H1 (cell line): ENCODE measurements at regions not wholly inside any gene's neighbourhood (a gene's known extent, or its start where the extent isn't known, plus 50 kb on each side); places are given as distances from the start of the nearest gene placed in this dataset.

Source experiments
- CEBPB ChIP-seq: IDR thresholded peaks from 2 replicates; pipeline ENCODE4 v1.6.1; 2012; ENCODE audit warnings: low read depth, low read length
- CHD2 ChIP-seq: IDR thresholded peaks from 2 replicates; pipeline ENCODE4 v1.6.1; 2012; ENCODE audit warnings: low read length, improper control_type of control experiment
- FOSL1 ChIP-seq: IDR thresholded peaks from 2 replicates; pipeline ENCODE4 v1.6.1; 2011; ENCODE audit warnings: mild to moderate bottlenecking, low read depth, low read length, moderate library complexity; ENCODE audit not compliant: insufficient read depth
- POLR2A ChIP-seq, 2 experiments: IDR thresholded peaks; 1 replicate in 1 of 2; 2 replicates in 1 of 2; pipeline ENCODE4 v1.6.1; 2011; ENCODE audit warnings: low read depth in 2 of 2, low read length in 2 of 2, mild to moderate bottlenecking in 2 of 2; ENCODE audit errors: control extremely low read depth in 1 of 2
- POLR2AphosphoS5 ChIP-seq: IDR thresholded peaks from 2 replicates; pipeline ENCODE4 v1.6.1; 2011; ENCODE audit warnings: low read depth, low read length
- RBBP5 ChIP-seq: IDR thresholded peaks from 2 replicates; pipeline ENCODE4 v1.7.1; 2012; ENCODE audit warnings: low read depth, mild to moderate bottlenecking, inconsistent platforms, low read length, moderate library complexity, borderline replicate concordance
- RFX5 ChIP-seq: IDR thresholded peaks from 2 replicates; pipeline ENCODE4 v1.6.1; 2011; ENCODE audit warnings: low read depth, low read length, improper control_type of control experiment, borderline replicate concordance
- SIN3A ChIP-seq, 2 experiments: IDR thresholded peaks in 1 of 2; conservative IDR thresholded peaks in 1 of 2; 2 replicates each; pipeline ENCODE4 v1.6.1; 2011 to 2012; ENCODE audit warnings: low read length in 2 of 2, improper control_type of control experiment in 1 of 2, low read depth in 1 of 2, mild to moderate bottlenecking in 1 of 2
- TF ChIP-seq, protein P1 (sequence below): IDR thresholded peaks from 2 replicates; pipeline ENCODE4 v1.6.1; 2012; ENCODE audit warnings: low read length, inconsistent platforms
- TF ChIP-seq, protein P2 (sequence below), 3 experiments: IDR thresholded peaks; 1 replicate in 2 of 3; 2 replicates in 1 of 3; pipeline versions ENCODE4 v1.5.1 to v1.6.1; 2011; ENCODE audit warnings: low read length in 3 of 3, mild to moderate bottlenecking in 3 of 3, inconsistent platforms in 2 of 3, low read depth in 1 of 3, moderate library complexity in 1 of 3; ENCODE audit not compliant: insufficient read depth in 1 of 3; ENCODE audit errors: control extremely low read depth in 1 of 3

DNA sequence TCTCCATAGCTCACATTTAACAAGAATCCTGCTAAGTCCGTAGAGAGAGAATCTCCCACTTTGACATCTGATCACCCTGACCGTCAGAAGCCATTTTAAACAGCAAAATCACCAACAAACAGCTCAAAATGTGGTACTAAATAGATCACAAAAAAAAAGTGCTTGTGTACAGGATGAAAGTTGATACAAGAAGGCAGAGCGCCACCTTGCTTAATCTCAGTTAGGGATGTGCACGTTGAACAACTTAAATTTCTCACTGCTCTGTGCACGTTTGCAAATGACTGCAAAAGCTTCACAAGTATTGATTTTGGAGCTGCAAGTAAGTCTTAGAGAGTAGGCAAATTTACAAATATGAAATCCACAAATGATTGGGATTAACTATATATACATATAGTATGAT, 63.1 kb upstream of the NREP start:
- TF ChIP-seq RFX5 = no peak
- no peak for TF ChIP-seq RBBP5
- TF ChIP-seq POLR2AphosphoS5 = no peak
- no peak for TF ChIP-seq SIN3A (conservative IDR thresholded peaks at IDR 0.05 in 1 of 2, IDR thresholded peaks at IDR 0.05 in 1 of 2; ENCODE audit: low read depth in 1 of 2, low read length in 2 of 2)
- TF ChIP-seq, protein P1, sequence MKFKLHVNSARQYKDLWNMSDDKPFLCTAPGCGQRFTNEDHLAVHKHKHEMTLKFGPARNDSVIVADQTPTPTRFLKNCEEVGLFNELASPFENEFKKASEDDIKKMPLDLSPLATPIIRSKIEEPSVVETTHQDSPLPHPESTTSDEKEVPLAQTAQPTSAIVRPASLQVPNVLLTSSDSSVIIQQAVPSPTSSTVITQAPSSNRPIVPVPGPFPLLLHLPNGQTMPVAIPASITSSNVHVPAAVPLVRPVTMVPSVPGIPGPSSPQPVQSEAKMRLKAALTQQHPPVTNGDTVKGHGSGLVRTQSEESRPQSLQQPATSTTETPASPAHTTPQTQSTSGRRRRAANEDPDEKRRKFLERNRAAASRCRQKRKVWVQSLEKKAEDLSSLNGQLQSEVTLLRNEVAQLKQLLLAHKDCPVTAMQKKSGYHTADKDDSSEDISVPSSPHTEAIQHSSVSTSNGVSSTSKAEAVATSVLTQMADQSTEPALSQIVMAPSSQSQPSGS = no peak
- TF ChIP-seq, protein P2, sequence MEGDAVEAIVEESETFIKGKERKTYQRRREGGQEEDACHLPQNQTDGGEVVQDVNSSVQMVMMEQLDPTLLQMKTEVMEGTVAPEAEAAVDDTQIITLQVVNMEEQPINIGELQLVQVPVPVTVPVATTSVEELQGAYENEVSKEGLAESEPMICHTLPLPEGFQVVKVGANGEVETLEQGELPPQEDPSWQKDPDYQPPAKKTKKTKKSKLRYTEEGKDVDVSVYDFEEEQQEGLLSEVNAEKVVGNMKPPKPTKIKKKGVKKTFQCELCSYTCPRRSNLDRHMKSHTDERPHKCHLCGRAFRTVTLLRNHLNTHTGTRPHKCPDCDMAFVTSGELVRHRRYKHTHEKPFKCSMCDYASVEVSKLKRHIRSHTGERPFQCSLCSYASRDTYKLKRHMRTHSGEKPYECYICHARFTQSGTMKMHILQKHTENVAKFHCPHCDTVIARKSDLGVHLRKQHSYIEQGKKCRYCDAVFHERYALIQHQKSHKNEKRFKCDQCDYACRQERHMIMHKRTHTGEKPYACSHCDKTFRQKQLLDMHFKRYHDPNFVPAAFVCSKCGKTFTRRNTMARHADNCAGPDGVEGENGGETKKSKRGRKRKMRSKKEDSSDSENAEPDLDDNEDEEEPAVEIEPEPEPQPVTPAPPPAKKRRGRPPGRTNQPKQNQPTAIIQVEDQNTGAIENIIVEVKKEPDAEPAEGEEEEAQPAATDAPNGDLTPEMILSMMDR (IDR thresholded peaks at IDR 0.05; ENCODE audit: control extremely low read depth in 1 of 3, insufficient read depth in 1 of 3, low read depth in 1 of 3, low read length in 3 of 3) = peak in 1 of 3 experiments; percentile 30; a peak in 1 of 4 replicates
- no peak for TF ChIP-seq CEBPB
- TF ChIP-seq CHD2 = no peak
- no peak for TF ChIP-seq POLR2A (IDR thresholded peaks at IDR 0.05; ENCODE audit: control extremely low read depth in 1 of 2, low read depth in 2 of 2, low read length in 2 of 2)
- TF ChIP-seq FOSL1 = no peak
